MM.1S (cell line): ENCODE measurements at regions not wholly inside any gene's neighbourhood (a gene's known extent, or its start where the extent isn't known, plus 50 kb on each side); places are given as distances from the start of the nearest gene placed in this dataset.

Experiments
- DNase-seq: peaks from one replicate; pipeline ENCODE4 v3.0.0-alpha.2; 2015
- H2AFZ ChIP-seq: fragments of 300-600 bp; sonication (generic); 2 replicates; pipeline ENCODE4 v1.6.0; 2016; ENCODE audit warnings: antibody characterized with exemption, low read length
- H3F3A ChIP-seq: fragments of 300-600 bp; sonication (generic); 2 replicates; pipeline ENCODE4 v1.6.1; 2016; ENCODE audit warnings: mild to moderate bottlenecking, antibody characterized with exemption, low read length, moderate library complexity, mixed read lengths; ENCODE audit not compliant: insufficient read depth
- H3K27ac ChIP-seq: fragments of 300-600 bp; sonication (generic); 2 replicates; pipeline ENCODE4 v1.5.1; 2016; ENCODE audit warnings: mild to moderate bottlenecking, low read length
- H3K27me3 ChIP-seq: fragments of 300-600 bp; sonication (generic); replicated peaks from 2 replicates; pipeline ENCODE4 v1.6.0; 2016; ENCODE audit warnings: low read length; ENCODE audit not compliant: insufficient read depth
- H3K36me3 ChIP-seq: fragments of 300-600 bp; sonication (generic); replicated peaks from 2 replicates; pipeline ENCODE4 v1.6.1; 2016; ENCODE audit warnings: mild to moderate bottlenecking, low read length, mixed read lengths; ENCODE audit not compliant: insufficient read depth
- H3K4me1 ChIP-seq: fragments of 300-600 bp; sonication (generic); 2 replicates; pipeline ENCODE4 v1.6.1; 2016; ENCODE audit warnings: low read length, mixed read lengths
- H3K4me2 ChIP-seq: fragments of 300-600 bp; sonication (generic); 2 replicates; pipeline ENCODE4 v1.6.0; 2016; ENCODE audit warnings: low read depth, low read length
- H3K4me3 ChIP-seq: fragments of 300-600 bp; sonication (generic); 2 replicates; pipeline ENCODE4 v1.5.1; 2016; ENCODE audit warnings: low read length, mixed read lengths
- H3K79me2 ChIP-seq: fragments of 300-600 bp; sonication (generic); 2 replicates; pipeline ENCODE4 v1.6.1; 2016; ENCODE audit warnings: mixed run types, low read length, mixed read lengths
- H3K9ac ChIP-seq: fragments of 300-600 bp; sonication (generic); 2 replicates; pipeline ENCODE4 v1.6.1; 2016; ENCODE audit warnings: low read length, mixed read lengths
- H3K9me2 ChIP-seq: fragments of 300-600 bp; sonication (generic); replicated peaks from 2 replicates; pipeline ENCODE4 v1.6.1; 2016; ENCODE audit warnings: mild to moderate bottlenecking, low read length, mixed read lengths; ENCODE audit not compliant: insufficient read depth
- H3K9me3 ChIP-seq: fragments of 300-600 bp; sonication (generic); replicated peaks from 2 replicates; pipeline ENCODE4 v1.6.1; 2016; ENCODE audit warnings: mild to moderate bottlenecking, low read length, mixed read lengths; ENCODE audit not compliant: insufficient read depth
- H4K20me1 ChIP-seq: fragments of 300-600 bp; sonication (generic); 2 replicates; pipeline ENCODE4 v1.6.1; 2016; ENCODE audit warnings: mild to moderate bottlenecking, low read length, moderate library complexity, mixed read lengths; ENCODE audit not compliant: insufficient read depth
- CTCF ChIP-seq: fragments of 300-600 bp; sonication (generic); IDR thresholded peaks from 2 replicates; pipeline ENCODE4 v1.5.1; 2016; ENCODE audit warnings: antibody characterized with exemption, low read length, mixed read lengths
- EZH2 ChIP-seq: fragments of 300-600 bp; sonication (generic); optimal IDR thresholded peaks from 2 replicates; pipeline ENCODE3; 2017; ENCODE audit warnings: low read depth, mild to moderate bottlenecking, antibody characterized with exemption, low read length, mixed read lengths
- EZH2phosphoT487 ChIP-seq: fragments of 300-600 bp; sonication (generic); IDR thresholded peaks from 2 replicates; pipeline ENCODE4 v1.6.1; 2018; ENCODE audit warnings: antibody characterized with exemption, low read length

- no peaks in the 10 kb centered on the region for H3K9me2 ChIP-seq
- H2AFZ ChIP-seq = 0 out of 2 replicates have a peak overlapping the region, but pooled peaks have one; percentile 15
- no peaks in the 10 kb centered on the region for H3K9me3 ChIP-seq
- no peaks in the 10 kb centered on the region for H3K4me1 ChIP-seq
- no peaks in the 10 kb centered on the region for H4K20me1 ChIP-seq
- no peak overlapping the region for H3K9ac ChIP-seq
- H3K27me3 ChIP-seq = no peaks in the 10 kb centered on the region
- no peaks in the 10 kb centered on the region for H3F3A ChIP-seq
- H3K27ac ChIP-seq = no peak overlapping the region
- TF ChIP-seq EZH2 = no peak
- peak; percentile 47 for TF ChIP-seq CTCF
- no peak for TF ChIP-seq EZH2phosphoT487
- no peaks in the 10 kb centered on the region for H3K79me2 ChIP-seq
- H3K4me2 ChIP-seq = no peak overlapping the region
- no peak overlapping the region for H3K4me3 ChIP-seq
- H3K36me3 ChIP-seq = no peaks in the 10 kb centered on the region
- DNase-seq = peak; percentile 45
Observed at GRCh38 chr18:59783138-59783537, 85.9 kb upstream of the CCBE1 start.

- no peak overlapping the region for H2AFZ ChIP-seq
- no peak overlapping the region for H3K9ac ChIP-seq
- no peak for DNase-seq
- no peaks in the 10 kb centered on the region for H3K4me1 ChIP-seq
- no peaks in the 10 kb centered on the region for H3K9me2 ChIP-seq
- no peaks in the 10 kb centered on the region for H3K9me3 ChIP-seq
- H3K79me2 ChIP-seq = no peaks in the 10 kb centered on the region
- no peaks in the 10 kb centered on the region for H3F3A ChIP-seq
- no peak overlapping the region for H3K27ac ChIP-seq
- no peaks in the 10 kb centered on the region for H4K20me1 ChIP-seq
- H3K4me2 ChIP-seq = no peak overlapping the region
- no peak for TF ChIP-seq EZH2phosphoT487
- TF ChIP-seq EZH2 = no peak
- TF ChIP-seq CTCF = no peak
- no peak overlapping the region for H3K4me3 ChIP-seq
- no peaks in the 10 kb centered on the region for H3K27me3 ChIP-seq
- no peaks in the 10 kb centered on the region for H3K36me3 ChIP-seq
Observed at GRCh38 chr18:59779979-59780378, 82.8 kb upstream of the CCBE1 start.

GRCh38 chr18:59778434-59778833, 81.2 kb upstream of the CCBE1 start:
- Histone ChIP-seq H2AFZ (no peak overlapping the region), H3K4me1 (no peaks in the 10 kb centered on the region), H3K4me2 (no peak overlapping the region), H3F3A (no peaks in the 10 kb centered on the region), H4K20me1 (no peaks in the 10 kb centered on the region), H3K9me2 (no peaks in the 10 kb centered on the region), H3K79me2 (no peaks in the 10 kb centered on the region), H3K4me3 (no peak overlapping the region), H3K9me3 (no peaks in the 10 kb centered on the region), H3K9ac (no peak overlapping the region), H3K27me3 (no peaks in the 10 kb centered on the region), H3K27ac (no peak overlapping the region), H3K36me3 (no peaks in the 10 kb centered on the region)
- no peak for TF ChIP-seq EZH2
- no peak for TF ChIP-seq CTCF
- TF ChIP-seq EZH2phosphoT487 = no peak
- no peak for DNase-seq
